SK-N-SH (cell line): ENCODE measurements at regions not wholly inside any gene's neighbourhood (a gene's known extent, or its start where the extent isn't known, plus 50 kb on each side); places are given as distances from the start of the nearest gene placed in this dataset.

ENCODE experiments used
- CTCF ChIP-seq: fragments of 200-600 bp; sonication (generic); IDR thresholded peaks from 2 replicates; pipeline ENCODE4 v1.6.1; 2017; ENCODE audit warnings: antibody characterized with exemption, mild to moderate bottlenecking, moderate library complexity
- FOXM1 ChIP-seq: IDR thresholded peaks from 2 replicates; pipeline ENCODE4 v1.4.0; 2012; ENCODE audit warnings: low read depth, mild to moderate bottlenecking
- GABPA ChIP-seq: IDR thresholded peaks from 2 replicates; pipeline ENCODE4 v1.4.0; 2012; ENCODE audit warnings: low read depth, mild to moderate bottlenecking
- MAX ChIP-seq: IDR thresholded peaks from 2 replicates; pipeline ENCODE4 v1.4.0; 2012; ENCODE audit warnings: low read depth

GRCh38 chr4:32601848-32602247, 1881.7 kb downstream of the PCDH7 start:
- TF ChIP-seq CTCF (no peak), MAX (no peak), GABPA (no peak), FOXM1 (no peak)
